Hepatocyte (in vitro differentiated cells): ENCODE measurements at regions not wholly inside any gene's neighbourhood (a gene's known extent, or its start where the extent isn't known, plus 50 kb on each side); places are given as distances from the start of the nearest gene placed in this dataset.

Source experiments
- EZH2 ChIP-seq: fragments of 200-600 bp; sonication (generic); IDR thresholded peaks from 2 replicates; pipeline ENCODE4 v1.6.1; 2016; ENCODE audit warnings: antibody characterized with exemption, mild to moderate bottlenecking, borderline replicate concordance
- EZH2phosphoT487 ChIP-seq: fragments of 200-600 bp; sonication (generic); IDR thresholded peaks from one replicate; pipeline ENCODE4 v1.6.1; 2018; ENCODE audit warnings: antibody characterized with exemption, mild to moderate bottlenecking, low read depth, moderate library complexity; ENCODE audit not compliant: unreplicated experiment, severe bottlenecking
- TF ChIP-seq, protein P1 (sequence below): fragments of 200-600 bp; sonication (generic); IDR thresholded peaks from 2 replicates; pipeline ENCODE4 v1.5.1; 2016; ENCODE audit warnings: antibody characterized with exemption, mild to moderate bottlenecking; ENCODE audit not compliant: poor library complexity

GRCh38 chr18:75742516-75742915 is 315.0 kb upstream of the SMIM21 start:
- TF ChIP-seq EZH2phosphoT487 (no peak), EZH2 (no peak)
- TF ChIP-seq, protein P1, sequence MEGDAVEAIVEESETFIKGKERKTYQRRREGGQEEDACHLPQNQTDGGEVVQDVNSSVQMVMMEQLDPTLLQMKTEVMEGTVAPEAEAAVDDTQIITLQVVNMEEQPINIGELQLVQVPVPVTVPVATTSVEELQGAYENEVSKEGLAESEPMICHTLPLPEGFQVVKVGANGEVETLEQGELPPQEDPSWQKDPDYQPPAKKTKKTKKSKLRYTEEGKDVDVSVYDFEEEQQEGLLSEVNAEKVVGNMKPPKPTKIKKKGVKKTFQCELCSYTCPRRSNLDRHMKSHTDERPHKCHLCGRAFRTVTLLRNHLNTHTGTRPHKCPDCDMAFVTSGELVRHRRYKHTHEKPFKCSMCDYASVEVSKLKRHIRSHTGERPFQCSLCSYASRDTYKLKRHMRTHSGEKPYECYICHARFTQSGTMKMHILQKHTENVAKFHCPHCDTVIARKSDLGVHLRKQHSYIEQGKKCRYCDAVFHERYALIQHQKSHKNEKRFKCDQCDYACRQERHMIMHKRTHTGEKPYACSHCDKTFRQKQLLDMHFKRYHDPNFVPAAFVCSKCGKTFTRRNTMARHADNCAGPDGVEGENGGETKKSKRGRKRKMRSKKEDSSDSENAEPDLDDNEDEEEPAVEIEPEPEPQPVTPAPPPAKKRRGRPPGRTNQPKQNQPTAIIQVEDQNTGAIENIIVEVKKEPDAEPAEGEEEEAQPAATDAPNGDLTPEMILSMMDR = no peak
